GM19328 (cell line): ENCODE measurements at regions not wholly inside any gene's neighbourhood (a gene's known extent, or its start where the extent isn't known, plus 50 kb on each side); places are given as distances from the start of the nearest gene placed in this dataset.
"Not testable (repeated sequence)": the region's sequence is repeated elsewhere in the genome, so short reads cannot be mapped to it uniquely, and the experiment has no call there.

Experiments
- ATAC-seq: cut with Tn5 transposase; IDR thresholded peaks from one replicate; pipeline ENCODE4 v1.9.1; 2021; ENCODE audit warnings: mild to moderate bottlenecking, moderate library complexity; ENCODE audit not compliant: unreplicated experiment

- no peak for ATAC-seq
Observed at GRCh38 chr1:221023482-221023881, 144.2 kb downstream of the HLX start.

- no peak for ATAC-seq
Observed at GRCh38 chr1:221025501-221025900, 146.3 kb downstream of the HLX start.

- no peak for ATAC-seq
Observed at GRCh38 chr1:221025956-221026355, 146.7 kb downstream of the HLX start.

- ATAC-seq, result no peak
Observed at GRCh38 chr1:221029981-221030649, 150.9 kb downstream of the HLX start.

GRCh38 chr1:221030990-221031389 lies 151.7 kb downstream of the HLX start:
- ATAC-seq, result no peak

- ATAC-seq, result no peak
Observed at GRCh38 chr1:221031458-221032203, 152.4 kb downstream of the HLX start.

GRCh38 chr1:221032204-221032585 lies 153.0 kb downstream of the HLX start:
- ATAC-seq, result no peak

GRCh38 chr1:221032637-221033280 lies 153.5 kb downstream of the HLX start:
- ATAC-seq, result no peak

GRCh38 chr1:221035662-221036153 lies 156.5 kb downstream of the HLX start:
- ATAC-seq, result no peak

GRCh38 chr1:221039616-221040015 lies 160.4 kb downstream of the HLX start:
- ATAC-seq, result no peak

- no peak for ATAC-seq
Observed at GRCh38 chr1:221040101-221040500, 160.9 kb downstream of the HLX start.

- ATAC-seq, result no peak
Observed at GRCh38 chr1:221040691-221041285, 161.5 kb downstream of the HLX start.

GRCh38 chr1:221044538-221044937 lies 165.3 kb downstream of the HLX start:
- no peak for ATAC-seq

GRCh38 chr1:221045151-221045550 lies 165.9 kb downstream of the HLX start:
- no peak for ATAC-seq

GRCh38 chr1:221045842-221046831 lies 166.9 kb downstream of the HLX start:
- peak; percentile 88 for ATAC-seq

- ATAC-seq, result not testable (repeated sequence)
Observed at GRCh38 chr1:221051391-221051790, 172.1 kb downstream of the HLX start.

GRCh38 chr1:221053889-221054288 lies 174.6 kb downstream of the HLX start:
- ATAC-seq, result no peak

- no peak for ATAC-seq
Observed at GRCh38 chr1:221059506-221059905, 180.3 kb downstream of the HLX start.

- ATAC-seq, result no peak
Observed at GRCh38 chr1:221063651-221064050, 184.4 kb downstream of the HLX start.

- no peak for ATAC-seq
Observed at GRCh38 chr1:221066351-221067001, 187.2 kb downstream of the HLX start.
